ENCODE measurements at regions not wholly inside any gene's neighbourhood (a gene's known extent, or its start where the extent isn't known, plus 50 kb on each side); places are given as distances from the start of the nearest gene placed in this dataset.

DNA sequence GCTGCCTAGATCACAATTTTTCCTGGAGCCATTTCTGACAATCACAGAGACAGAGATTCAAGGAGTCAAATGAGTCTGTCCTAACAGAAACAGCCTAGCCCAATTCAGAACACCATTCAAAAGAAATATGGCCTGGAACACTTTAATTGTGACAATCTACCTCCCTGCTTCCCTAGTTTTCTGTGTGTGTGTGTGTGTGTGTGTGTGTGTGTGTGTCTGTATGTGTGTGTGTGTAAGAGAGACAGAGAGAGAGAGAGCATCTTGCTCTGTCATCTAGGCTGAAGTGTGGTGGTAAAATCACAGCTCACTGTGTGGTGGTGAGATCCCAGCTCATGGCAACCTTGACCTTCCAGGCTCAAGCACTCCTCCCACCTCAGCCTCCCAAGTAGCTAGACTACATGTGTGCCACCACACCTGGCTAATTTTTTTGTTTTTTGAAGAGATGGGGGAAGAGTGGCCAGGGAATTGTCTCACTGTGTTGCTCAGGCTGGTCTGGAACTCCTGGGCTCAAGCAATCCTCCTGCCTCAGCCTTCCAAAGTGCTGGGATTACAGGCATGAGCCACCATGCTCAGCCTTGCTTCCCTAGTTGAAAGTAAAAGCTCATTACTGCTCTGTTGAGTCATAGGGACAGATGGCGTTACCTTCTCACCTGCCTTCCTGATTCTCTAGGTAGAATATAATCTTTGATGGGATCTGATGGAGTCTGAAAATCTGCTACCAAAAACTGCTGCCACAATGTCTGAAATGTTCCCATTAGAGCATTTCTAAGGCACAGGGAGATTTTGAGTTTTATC lies 89.6 kb upstream of the BEND6 start:
- TF ChIP-seq, protein P1, sequence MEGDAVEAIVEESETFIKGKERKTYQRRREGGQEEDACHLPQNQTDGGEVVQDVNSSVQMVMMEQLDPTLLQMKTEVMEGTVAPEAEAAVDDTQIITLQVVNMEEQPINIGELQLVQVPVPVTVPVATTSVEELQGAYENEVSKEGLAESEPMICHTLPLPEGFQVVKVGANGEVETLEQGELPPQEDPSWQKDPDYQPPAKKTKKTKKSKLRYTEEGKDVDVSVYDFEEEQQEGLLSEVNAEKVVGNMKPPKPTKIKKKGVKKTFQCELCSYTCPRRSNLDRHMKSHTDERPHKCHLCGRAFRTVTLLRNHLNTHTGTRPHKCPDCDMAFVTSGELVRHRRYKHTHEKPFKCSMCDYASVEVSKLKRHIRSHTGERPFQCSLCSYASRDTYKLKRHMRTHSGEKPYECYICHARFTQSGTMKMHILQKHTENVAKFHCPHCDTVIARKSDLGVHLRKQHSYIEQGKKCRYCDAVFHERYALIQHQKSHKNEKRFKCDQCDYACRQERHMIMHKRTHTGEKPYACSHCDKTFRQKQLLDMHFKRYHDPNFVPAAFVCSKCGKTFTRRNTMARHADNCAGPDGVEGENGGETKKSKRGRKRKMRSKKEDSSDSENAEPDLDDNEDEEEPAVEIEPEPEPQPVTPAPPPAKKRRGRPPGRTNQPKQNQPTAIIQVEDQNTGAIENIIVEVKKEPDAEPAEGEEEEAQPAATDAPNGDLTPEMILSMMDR (IDR thresholded peaks at IDR 0.05), result no peak
- TF ChIP-seq EP300 (IDR thresholded peaks at IDR 0.05), result no peak
- no peak for TF ChIP-seq POLR2A (IDR thresholded peaks at IDR 0.05)
- no peak for TF ChIP-seq POLR2AphosphoS5 (IDR thresholded peaks at IDR 0.05)
